H1 (cell line): ENCODE measurements at regions not wholly inside any gene's neighbourhood (a gene's known extent, or its start where the extent isn't known, plus 50 kb on each side); places are given as distances from the start of the nearest gene placed in this dataset.

ENCODE experiments used
- CTCF ChIA-PET: fragments of 300-600 bp; sonication (Branson Sonifier 250); formaldehyde crosslinking; loops from one replicate; lab custom pipeline; 2021; ENCODE audit not compliant: partially characterized antibody; lab: Charles Lee
- POLR2A ChIA-PET: fragments of 300-600 bp; sonication (Branson Sonifier 250); formaldehyde crosslinking; loops from one replicate; lab custom pipeline; 2021; ENCODE audit warnings: inconsistent platforms; ENCODE audit not compliant: partially characterized antibody; lab: Charles Lee
- DNase-seq, 2 experiments: peaks; one replicate each; pipeline versions ENCODE4 v3.0.0 to v3.0.0-alpha.2; 2010 to 2022; ENCODE audit warnings: low spot score in 2 of 2, low read depth in 1 of 2, mixed read lengths in 1 of 2
- FAIRE-seq: peaks from 2 replicates; lab custom pipeline; 2011; peaks lifted over from hg19 to GRCh38; lab: Jason Lieb, UNC
- H2AFZ ChIP-seq: 2 replicates; pipeline ENCODE4 v1.8.1; 2012; ENCODE audit warnings: low read length, inconsistent platforms
- H2AK5ac ChIP-seq: 2 replicates; pipeline ENCODE4 v1.6.1; 2013; ENCODE audit warnings: low read depth, low read length
- H2BK120ac ChIP-seq: replicated peaks from 2 replicates; pipeline ENCODE3; 2013; ENCODE audit warnings: low read depth, low read length, inconsistent platforms
- H2BK12ac ChIP-seq: 2 replicates; pipeline ENCODE4 v1.6.1; 2013; ENCODE audit warnings: low read depth, low read length
- H2BK15ac ChIP-seq: 2 replicates; pipeline ENCODE4 v1.6.1; 2013; ENCODE audit warnings: low read length
- H2BK20ac ChIP-seq: 2 replicates; pipeline ENCODE4 v1.6.1; 2013; ENCODE audit warnings: low read length
- H2BK5ac ChIP-seq: 2 replicates; pipeline ENCODE4 v1.6.1; 2013; ENCODE audit warnings: low read depth, low read length
- H3K14ac ChIP-seq: 2 replicates; pipeline ENCODE4 v1.6.1; 2013; ENCODE audit warnings: inconsistent platforms; ENCODE audit not compliant: insufficient read length
- H3K18ac ChIP-seq: 2 replicates; pipeline ENCODE4 v1.6.1; 2013; ENCODE audit warnings: low read length; ENCODE audit errors: extremely low read depth
- H3K23ac ChIP-seq: 2 replicates; pipeline ENCODE4 v1.6.1; 2013; ENCODE audit warnings: inconsistent platforms; ENCODE audit not compliant: insufficient read length
- H3K23me2 ChIP-seq: 2 replicates; pipeline ENCODE4 v1.6.1; 2013; ENCODE audit warnings: low read depth, low read length
- H3K27ac ChIP-seq: 2 replicates; pipeline ENCODE4 v1.6.1; 2011; ENCODE audit warnings: low read depth, low read length, inconsistent platforms
- H3K27me3 ChIP-seq, 4 experiments: replicated peaks in 1 of 4; 1 replicate in 1 of 4; 2 replicates in 3 of 4; pipeline versions ENCODE4 v1.6.1 to v1.8.1; 2011 to 2013; ENCODE audit warnings: low read length in 3 of 4, mild to moderate bottlenecking in 3 of 4, inconsistent platforms in 2 of 4, mixed read lengths in 2 of 4, moderate library complexity in 1 of 4; ENCODE audit not compliant: control insufficient read depth in 3 of 4, insufficient read depth in 3 of 4; ENCODE audit errors: extremely low read depth in 1 of 4
- H3K36me3 ChIP-seq, 4 experiments: 2 replicates each; pipeline versions ENCODE4 v1.6.1 to v1.8.1; 2011 to 2013; ENCODE audit warnings: mild to moderate bottlenecking in 4 of 4, low read length in 3 of 4, moderate library complexity in 2 of 4, control low read depth in 1 of 4, inconsistent platforms in 1 of 4; ENCODE audit not compliant: insufficient read depth in 4 of 4, control insufficient read depth in 2 of 4
- H3K4ac ChIP-seq: replicated peaks from 2 replicates; pipeline ENCODE3; 2013; ENCODE audit warnings: low read length, low read depth, mixed read lengths, inconsistent platforms; ENCODE audit not compliant: insufficient read length
- H3K4me1 ChIP-seq, 4 experiments: replicated peaks in 1 of 4; 1 replicate in 1 of 4; 2 replicates in 3 of 4; pipeline versions ENCODE4 v1.6.1 to v1.8.1; 2011 to 2013; ENCODE audit warnings: low read length in 3 of 4, inconsistent platforms in 2 of 4, mixed read lengths in 1 of 4; ENCODE audit not compliant: insufficient read depth in 4 of 4, control insufficient read depth in 3 of 4
- H3K4me2 ChIP-seq, 2 experiments: 2 replicates each; pipeline versions ENCODE4 v1.6.1 to v1.8.1; 2011 to 2013; ENCODE audit warnings: low read depth in 2 of 2, low read length in 2 of 2, control low read depth in 1 of 2, inconsistent platforms in 1 of 2, mild to moderate bottlenecking in 1 of 2; ENCODE audit not compliant: insufficient read depth in 1 of 2
- H3K4me3 ChIP-seq, 4 experiments: fragments of 200-600, 300-600 bp in 1 of 4; sonication (generic), shearing (Covaris generic), sonication (Bioruptor Twin) in 1 of 4; 2 replicates each; pipeline versions ENCODE4 v1.5.1 to v1.8.1; 2011 to 2016; ENCODE audit warnings: low read length in 4 of 4, low read depth in 3 of 4, control low read depth in 2 of 4, inconsistent platforms in 2 of 4, mild to moderate bottlenecking in 2 of 4, mixed read lengths in 1 of 4, moderate library complexity in 1 of 4; ENCODE audit not compliant: insufficient read depth in 2 of 4; ENCODE audit errors: extremely low read depth in 1 of 4
- H3K56ac ChIP-seq: replicated peaks from 2 replicates; pipeline ENCODE3; 2013; ENCODE audit warnings: low read depth, mild to moderate bottlenecking, mixed read lengths, low read length, inconsistent platforms; ENCODE audit not compliant: insufficient read length
- H3K79me1 ChIP-seq: 2 replicates; pipeline ENCODE4 v1.6.1; 2013; ENCODE audit warnings: low read depth, low read length, control low read depth
- H3K79me2 ChIP-seq, 2 experiments: 2 replicates each; pipeline versions ENCODE4 v1.6.1 to v1.8.1; 2012 to 2013; ENCODE audit warnings: low read length in 2 of 2, mild to moderate bottlenecking in 2 of 2, inconsistent platforms in 1 of 2; ENCODE audit not compliant: insufficient read depth in 2 of 2, control insufficient read depth in 1 of 2
- H3K9ac ChIP-seq, 4 experiments: replicated peaks in 1 of 4; 1 replicate in 1 of 4; 2 replicates in 3 of 4; pipeline versions ENCODE4 v1.6.1 to v1.8.1; 2011 to 2013; ENCODE audit warnings: low read depth in 3 of 4, low read length in 3 of 4, control low read depth in 2 of 4, mild to moderate bottlenecking in 2 of 4, moderate library complexity in 2 of 4, inconsistent platforms in 1 of 4; ENCODE audit errors: extremely low read depth in 1 of 4
- H3K9me3 ChIP-seq, 2 experiments: 2 replicates each; pipeline versions ENCODE4 v1.6.1 to v1.8.1; 2012 to 2013; ENCODE audit warnings: mild to moderate bottlenecking in 2 of 2, moderate library complexity in 2 of 2, control low read depth in 1 of 2, inconsistent platforms in 1 of 2, low read depth in 1 of 2, low read length in 1 of 2, mixed read lengths in 1 of 2; ENCODE audit not compliant: insufficient read depth in 2 of 2
- H4K20me1 ChIP-seq, 2 experiments: replicated peaks in 1 of 2; 2 replicates each; pipeline versions ENCODE3 to v1.8.1; 2011 to 2013; ENCODE audit warnings: inconsistent platforms in 2 of 2, low read length in 2 of 2, mild to moderate bottlenecking in 1 of 2; ENCODE audit not compliant: insufficient read depth in 2 of 2, control insufficient read depth in 1 of 2
- H4K5ac ChIP-seq: 2 replicates; pipeline ENCODE4 v1.6.1; 2013; ENCODE audit warnings: low read length, low read depth, mixed read lengths, inconsistent platforms; ENCODE audit not compliant: insufficient read length
- H4K8ac ChIP-seq: 2 replicates; pipeline ENCODE4 v1.8.0; 2013; ENCODE audit warnings: mild to moderate bottlenecking, moderate library complexity, low read length, inconsistent platforms; ENCODE audit not compliant: insufficient read depth; ENCODE audit errors: extremely low read depth
- H4K91ac ChIP-seq: replicated peaks from 2 replicates; pipeline ENCODE3; 2013; ENCODE audit warnings: low read length, mixed read lengths, inconsistent platforms; ENCODE audit not compliant: insufficient read length
- HDAC6 ChIP-seq: IDR thresholded peaks from one replicate; pipeline ENCODE4 v1.7.1; 2012; ENCODE audit warnings: low read depth, mild to moderate bottlenecking, inconsistent platforms, low read length, moderate library complexity
- KDM1A ChIP-seq: fragments of 200-600, 300-600 bp; sonication (generic); IDR thresholded peaks from 2 replicates; pipeline ENCODE4 v1.7.1; 2016; ENCODE audit warnings: mild to moderate bottlenecking, low read length, borderline replicate concordance
- KDM4A ChIP-seq: IDR thresholded peaks from one replicate; pipeline ENCODE4 v1.7.1; 2012; ENCODE audit warnings: low read depth, mild to moderate bottlenecking, moderate library complexity, low read length, inconsistent platforms; ENCODE audit not compliant: severe bottlenecking
- POLR2AphosphoS5 ChIP-seq: IDR thresholded peaks from 2 replicates; pipeline ENCODE4 v1.6.1; 2011; ENCODE audit warnings: low read depth, low read length
- RNF2 ChIP-seq: fragments of 200-900, 300-1000 bp; sonication (generic); IDR thresholded peaks from 2 replicates; pipeline ENCODE4 v1.7.1; 2016; ENCODE audit warnings: borderline replicate concordance, low read depth, mild to moderate bottlenecking, antibody characterized with exemption, low read length; ENCODE audit not compliant: poor library complexity, severe bottlenecking; ENCODE audit errors: missing control alignments
- SIRT6 ChIP-seq: IDR thresholded peaks from one replicate; pipeline ENCODE4 v1.7.1; 2012; ENCODE audit warnings: low read length, inconsistent platforms
- YY1 ChIP-seq: IDR thresholded peaks from 2 replicates; pipeline ENCODE4 v1.6.1; 2011; ENCODE audit warnings: low read depth, mild to moderate bottlenecking, low read length
- WGBS, 2 experiments: shearing (Covaris generic) in 1 of 2; methylation state at CpG; one replicate each; pipeline versions ENCODE4 v1.1.6 to v1.1.7; 2013 to 2015; ENCODE audit warnings: low lambda C conversion rate in 2 of 2, mixed read lengths in 2 of 2, inconsistent platforms in 1 of 2, low coverage in 1 of 2, missing lambda C conversion rate in 1 of 2; ENCODE audit not compliant: insufficient replicate concordance in 2 of 2, insufficient coverage in 1 of 2, insufficient read length in 1 of 2; ENCODE audit errors: extremely low coverage in 1 of 2, missing lambda C conversion rate in 1 of 2; 5-methylcytosine and 5-hydroxymethylcytosine counted together
- TF ChIP-seq, protein P1 (sequence below): IDR thresholded peaks from 2 replicates; pipeline ENCODE4 v1.6.1; 2012; ENCODE audit warnings: inconsistent platforms

DNA sequence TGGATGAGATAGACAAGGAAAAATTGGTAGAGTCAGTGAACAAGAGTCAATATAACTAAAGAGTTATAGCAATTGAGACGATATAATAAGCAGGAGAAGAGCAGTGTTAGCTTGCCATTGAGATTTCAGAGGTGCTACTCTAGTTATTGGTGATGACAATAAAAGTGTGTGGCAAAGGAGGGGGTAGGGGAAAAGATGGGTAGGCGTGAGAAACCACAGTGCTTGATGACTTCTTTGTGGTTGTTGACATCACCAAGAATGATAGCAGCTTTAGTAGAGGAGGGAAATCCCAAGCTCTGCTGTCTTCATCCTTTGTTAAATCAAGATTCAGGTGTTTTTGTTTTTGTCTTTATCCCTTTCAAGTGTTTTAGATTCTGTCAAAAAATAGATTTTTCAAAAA is 179.9 kb upstream of the PPP3CA start:
- Histone ChIP-seq H3K14ac (no peak overlapping the region), H3K23ac (no peak overlapping the region), H2BK120ac (no peak overlapping the region), H3K4me2 (no peak overlapping the region), H3K9me3 (peaks cover 0 to 6% of the 10 kb centered on the region in 2 experiments; a peak in 1 of 4 replicates), H4K91ac (no peak overlapping the region), H2BK20ac (no peak overlapping the region), H3K56ac (no peak overlapping the region), H3K79me1 (no peaks in the 10 kb centered on the region), H4K5ac (no peak overlapping the region), H4K20me1 (no peaks in the 10 kb centered on the region), H3K4ac (no peak overlapping the region), H2AFZ (no peak overlapping the region), H2BK5ac (no peak overlapping the region), H2BK12ac (no peak overlapping the region), H3K23me2 (no peaks in the 10 kb centered on the region), H3K4me1 (no peaks in the 10 kb centered on the region), H3K27ac (no peak overlapping the region), H4K8ac (no peak overlapping the region), H3K4me3 (no peak overlapping the region), H3K36me3 (0 out of 8 replicates have a peak, but pooled peaks cover 0 to 3% (median 0%) of the 10 kb centered on the region in 4 experiments), H3K79me2 (no peaks in the 10 kb centered on the region), H3K9ac (no peak overlapping the region), H3K27me3 (no peaks in the 10 kb centered on the region), H2BK15ac (no peak overlapping the region), H2AK5ac (no peak overlapping the region), H3K18ac (no peak overlapping the region)
- ChIA-PET POLR2A (no interaction called here), CTCF (no interaction called here)
- DNase-seq (no peak), FAIRE-seq (no peak)
- TF ChIP-seq KDM1A (no peak), POLR2AphosphoS5 (no peak), HDAC6 (no peak), YY1 (no peak), RNF2 (no peak), SIRT6 (no peak), KDM4A (no peak)
- TF ChIP-seq, protein P1, sequence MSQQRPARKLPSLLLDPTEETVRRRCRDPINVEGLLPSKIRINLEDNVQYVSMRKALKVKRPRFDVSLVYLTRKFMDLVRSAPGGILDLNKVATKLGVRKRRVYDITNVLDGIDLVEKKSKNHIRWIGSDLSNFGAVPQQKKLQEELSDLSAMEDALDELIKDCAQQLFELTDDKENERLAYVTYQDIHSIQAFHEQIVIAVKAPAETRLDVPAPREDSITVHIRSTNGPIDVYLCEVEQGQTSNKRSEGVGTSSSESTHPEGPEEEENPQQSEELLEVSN = no peak
- 94% methylated on average over 2 of the region's 2 CpGs; no CpG with 5 or more reads in 1 of the 2 experiments for WGBS, 2 experiments
